Panc1 (cell line): ENCODE measurements at regions not wholly inside any gene's neighbourhood (a gene's known extent, or its start where the extent isn't known, plus 50 kb on each side); places are given as distances from the start of the nearest gene placed in this dataset.

ENCODE experiments used
- ATAC-seq: fragments of 200-7000 bp; cut with Tn5 transposase; 2 replicates; pipeline ENCODE4 v1.9.1; 2020; ENCODE audit warnings: mild to moderate bottlenecking, moderate library complexity
- BruUV-seq: library from RNA; stranded (reverse); fragments of 400-500 nt; replicated peaks from 2 replicates; lab custom pipeline; 2021; lab: Mats Ljungman, UMichigan
- CTCF ChIA-PET: fragments of 300-600 bp; sonication (Branson Sonifier 250); formaldehyde crosslinking; loops from one replicate; lab custom pipeline; 2022; ENCODE audit warnings: antibody characterized with exemption; lab: Charles Lee
- POLR2A ChIA-PET: fragments of 300-600 bp; sonication (Branson Sonifier 250); formaldehyde crosslinking; loops from one replicate; lab custom pipeline; 2022; ENCODE audit warnings: antibody characterized with exemption; lab: Charles Lee
- DNase-seq: peaks from one replicate; pipeline ENCODE4 v3.0.0-alpha.2; 2010; ENCODE audit warnings: low read depth, low spot score
- H3K27ac ChIP-seq: 2 replicates; pipeline ENCODE4 v1.5.1; 2011; ENCODE audit warnings: mild to moderate bottlenecking, low read length, inconsistent platforms
- H3K27me3 ChIP-seq: fragments of 200-500 bp; sonication (Bioruptor generic); 2 replicates; pipeline ENCODE4 v1.6.0; 2014; ENCODE audit warnings: low read length, inconsistent platforms; ENCODE audit not compliant: control insufficient read depth, insufficient read depth
- H3K36me3 ChIP-seq: fragments of 200-500 bp; sonication (Bioruptor generic); 2 replicates; pipeline ENCODE4 v1.5.1; 2014; ENCODE audit warnings: inconsistent platforms, mild to moderate bottlenecking, low read length, moderate library complexity; ENCODE audit not compliant: control insufficient read depth, insufficient read depth
- H3K4me1 ChIP-seq: 2 replicates; pipeline ENCODE4 v1.5.1; 2011; ENCODE audit warnings: inconsistent platforms, mild to moderate bottlenecking, low read length, moderate library complexity; ENCODE audit not compliant: control insufficient read depth, insufficient read depth
- H3K4me3 ChIP-seq, 2 experiments: 2 replicates each; pipeline ENCODE4 v1.5.1; 2011 to 2012; ENCODE audit warnings: low read depth in 2 of 2, low read length in 2 of 2, mild to moderate bottlenecking in 2 of 2, inconsistent platforms in 1 of 2, moderate library complexity in 1 of 2
- H3K9me3 ChIP-seq: fragments of 200-500 bp; sonication (Bioruptor generic); 2 replicates; pipeline ENCODE4 v1.5.1; 2014; ENCODE audit warnings: low read depth, mild to moderate bottlenecking, inconsistent platforms, low read length, moderate library complexity; ENCODE audit not compliant: control insufficient read depth, insufficient read depth
- POLR2AphosphoS5 ChIP-seq: IDR thresholded peaks from 2 replicates; pipeline ENCODE4 v1.6.1; 2012; ENCODE audit warnings: mild to moderate bottlenecking, low read depth, low read length, moderate library complexity
- SIN3A ChIP-seq: IDR thresholded peaks from 2 replicates; pipeline ENCODE4 v1.6.1; 2012; ENCODE audit warnings: low read depth, mild to moderate bottlenecking, low read length, moderate library complexity, borderline replicate concordance; ENCODE audit not compliant: insufficient read depth
- TCF7L2 ChIP-seq: IDR thresholded peaks from 2 replicates; pipeline ENCODE4 v1.6.1; 2011; ENCODE audit warnings: mild to moderate bottlenecking, low read depth, low read length, inconsistent platforms
- in situ Hi-C: cut with HindIII; loops from 2 replicates; pipeline ENCODE4 v1.10.0; 2016; ENCODE audit warnings: low sequenced_read_pairs, low pct_unique_long_range_greater_than_20kb
- intact Hi-C: fragments of 100-400 bp; cut with micrococcal nuclease; formaldehyde crosslinking; loops from one replicate; pipeline ENCODE4 v1.10.0; 2022; ENCODE audit not compliant: unreplicated experiment
- TF ChIP-seq, protein P1 (sequence below), 2 experiments: IDR thresholded peaks; 2 replicates each; pipeline ENCODE4 v1.6.1; 2011 to 2012; ENCODE audit warnings: low read depth in 2 of 2, control low read depth in 1 of 2, low read length in 1 of 2, mild to moderate bottlenecking in 1 of 2, moderate library complexity in 1 of 2; ENCODE audit not compliant: insufficient read depth in 1 of 2
- TF ChIP-seq, protein P2 (sequence below): fragments of 450-650 bp; IDR thresholded peaks from 2 replicates; pipeline ENCODE4 v1.5.1; 2017; ENCODE audit warnings: mild to moderate bottlenecking

DNA sequence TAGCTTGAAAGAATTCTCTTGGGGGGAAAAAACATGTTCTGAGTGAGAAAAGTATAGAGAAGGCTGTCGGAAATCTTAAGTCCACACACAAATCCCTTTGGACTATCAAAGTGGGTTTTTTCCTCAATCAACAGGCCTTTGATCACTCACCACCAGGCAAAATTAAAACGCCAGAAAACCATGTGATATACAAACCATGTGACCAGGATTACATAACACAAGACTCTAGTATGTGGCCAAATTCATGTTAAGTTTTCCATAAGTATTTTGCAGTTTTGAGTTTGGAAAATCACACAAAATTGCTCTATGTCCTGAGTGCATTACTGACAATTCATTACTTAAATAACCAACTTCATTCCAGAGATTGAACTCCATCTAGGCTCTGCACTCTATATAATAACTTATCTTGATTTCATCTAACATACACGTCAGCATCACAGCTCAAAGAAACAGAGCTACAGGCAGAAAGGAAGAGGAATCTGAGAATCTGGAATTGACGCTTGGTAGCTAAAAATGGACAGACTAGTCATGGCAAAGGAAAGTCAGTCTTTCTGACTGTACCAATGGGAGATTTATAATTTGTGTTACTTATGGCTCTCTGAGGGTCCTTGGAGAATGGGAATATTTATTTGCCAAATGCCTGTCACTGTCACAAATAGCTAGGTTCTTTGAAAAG is 383.5 kb downstream of the SFMBT2 start:
- H3K9me3 ChIP-seq, result no peaks in the 10 kb centered on the region
- H3K4me1 ChIP-seq, result no peaks in the 10 kb centered on the region
- no peak for ATAC-seq
- H3K27me3 ChIP-seq, result no peaks in the 10 kb centered on the region
- no peak overlapping the region for H3K4me3 ChIP-seq
- no peak for DNase-seq
- intact Hi-C loops (no loop called here), in situ Hi-C loops (no loop called here)
- CTCF ChIA-PET, result no interaction called here
- no TSS peak for BruUV-seq
- no peaks in the 10 kb centered on the region for H3K36me3 ChIP-seq
- TF ChIP-seq POLR2AphosphoS5 (no peak), TCF7L2 (no peak), SIN3A (no peak)
- TF ChIP-seq, protein P1, sequence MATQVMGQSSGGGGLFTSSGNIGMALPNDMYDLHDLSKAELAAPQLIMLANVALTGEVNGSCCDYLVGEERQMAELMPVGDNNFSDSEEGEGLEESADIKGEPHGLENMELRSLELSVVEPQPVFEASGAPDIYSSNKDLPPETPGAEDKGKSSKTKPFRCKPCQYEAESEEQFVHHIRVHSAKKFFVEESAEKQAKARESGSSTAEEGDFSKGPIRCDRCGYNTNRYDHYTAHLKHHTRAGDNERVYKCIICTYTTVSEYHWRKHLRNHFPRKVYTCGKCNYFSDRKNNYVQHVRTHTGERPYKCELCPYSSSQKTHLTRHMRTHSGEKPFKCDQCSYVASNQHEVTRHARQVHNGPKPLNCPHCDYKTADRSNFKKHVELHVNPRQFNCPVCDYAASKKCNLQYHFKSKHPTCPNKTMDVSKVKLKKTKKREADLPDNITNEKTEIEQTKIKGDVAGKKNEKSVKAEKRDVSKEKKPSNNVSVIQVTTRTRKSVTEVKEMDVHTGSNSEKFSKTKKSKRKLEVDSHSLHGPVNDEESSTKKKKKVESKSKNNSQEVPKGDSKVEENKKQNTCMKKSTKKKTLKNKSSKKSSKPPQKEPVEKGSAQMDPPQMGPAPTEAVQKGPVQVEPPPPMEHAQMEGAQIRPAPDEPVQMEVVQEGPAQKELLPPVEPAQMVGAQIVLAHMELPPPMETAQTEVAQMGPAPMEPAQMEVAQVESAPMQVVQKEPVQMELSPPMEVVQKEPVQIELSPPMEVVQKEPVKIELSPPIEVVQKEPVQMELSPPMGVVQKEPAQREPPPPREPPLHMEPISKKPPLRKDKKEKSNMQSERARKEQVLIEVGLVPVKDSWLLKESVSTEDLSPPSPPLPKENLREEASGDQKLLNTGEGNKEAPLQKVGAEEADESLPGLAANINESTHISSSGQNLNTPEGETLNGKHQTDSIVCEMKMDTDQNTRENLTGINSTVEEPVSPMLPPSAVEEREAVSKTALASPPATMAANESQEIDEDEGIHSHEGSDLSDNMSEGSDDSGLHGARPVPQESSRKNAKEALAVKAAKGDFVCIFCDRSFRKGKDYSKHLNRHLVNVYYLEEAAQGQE (IDR thresholded peaks at IDR 0.05; ENCODE audit: insufficient read depth in 1 of 2, low read depth in 2 of 2, low read length in 1 of 2), result no peak
- TF ChIP-seq, protein P2, sequence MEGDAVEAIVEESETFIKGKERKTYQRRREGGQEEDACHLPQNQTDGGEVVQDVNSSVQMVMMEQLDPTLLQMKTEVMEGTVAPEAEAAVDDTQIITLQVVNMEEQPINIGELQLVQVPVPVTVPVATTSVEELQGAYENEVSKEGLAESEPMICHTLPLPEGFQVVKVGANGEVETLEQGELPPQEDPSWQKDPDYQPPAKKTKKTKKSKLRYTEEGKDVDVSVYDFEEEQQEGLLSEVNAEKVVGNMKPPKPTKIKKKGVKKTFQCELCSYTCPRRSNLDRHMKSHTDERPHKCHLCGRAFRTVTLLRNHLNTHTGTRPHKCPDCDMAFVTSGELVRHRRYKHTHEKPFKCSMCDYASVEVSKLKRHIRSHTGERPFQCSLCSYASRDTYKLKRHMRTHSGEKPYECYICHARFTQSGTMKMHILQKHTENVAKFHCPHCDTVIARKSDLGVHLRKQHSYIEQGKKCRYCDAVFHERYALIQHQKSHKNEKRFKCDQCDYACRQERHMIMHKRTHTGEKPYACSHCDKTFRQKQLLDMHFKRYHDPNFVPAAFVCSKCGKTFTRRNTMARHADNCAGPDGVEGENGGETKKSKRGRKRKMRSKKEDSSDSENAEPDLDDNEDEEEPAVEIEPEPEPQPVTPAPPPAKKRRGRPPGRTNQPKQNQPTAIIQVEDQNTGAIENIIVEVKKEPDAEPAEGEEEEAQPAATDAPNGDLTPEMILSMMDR, result no peak
- no peak overlapping the region for H3K27ac ChIP-seq
- POLR2A ChIA-PET, result no interaction called here

DNA sequence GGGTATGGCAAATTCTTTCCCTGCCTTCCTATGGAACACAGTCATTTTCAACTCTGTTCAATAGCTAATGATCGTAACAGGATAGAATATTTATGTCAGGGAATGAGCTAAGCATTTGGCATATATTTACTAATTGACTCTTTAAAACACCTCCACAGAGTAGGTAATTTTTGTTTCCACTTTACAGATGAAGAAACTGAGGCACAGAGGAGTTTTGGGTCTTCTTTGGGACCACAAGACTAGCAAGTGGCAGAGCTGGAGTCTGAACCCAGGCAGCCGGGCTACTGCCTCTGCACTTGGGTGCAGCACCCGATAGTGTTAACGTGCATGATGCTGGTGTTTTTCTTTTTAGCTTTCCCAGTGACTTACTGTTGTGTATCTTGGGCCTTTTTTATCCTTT is 384.0 kb downstream of the SFMBT2 start:
- Histone ChIP-seq H3K27ac (no peak overlapping the region), H3K4me1 (no peaks in the 10 kb centered on the region), H3K4me3 (no peak overlapping the region), H3K36me3 (no peaks in the 10 kb centered on the region), H3K27me3 (no peaks in the 10 kb centered on the region), H3K9me3 (no peaks in the 10 kb centered on the region)
- ChIA-PET POLR2A (no interaction called here), CTCF (no interaction called here)
- ATAC-seq (no peak), DNase-seq (no peak)
- intact Hi-C loops (no loop called here), in situ Hi-C loops (no loop called here)
- TF ChIP-seq, protein P1 (IDR thresholded peaks at IDR 0.05; ENCODE audit: insufficient read depth in 1 of 2, low read depth in 2 of 2, low read length in 1 of 2), result no peak
- TF ChIP-seq POLR2AphosphoS5, result no peak
- no peak for TF ChIP-seq SIN3A
- TF ChIP-seq, protein P2, result no peak
- TF ChIP-seq TCF7L2, result no peak
- BruUV-seq, result no TSS peak
